HepG2 (cell line): ENCODE measurements at regions not wholly inside any gene's neighbourhood (a gene's known extent, or its start where the extent isn't known, plus 50 kb on each side); places are given as distances from the start of the nearest gene placed in this dataset.
A peak's percentile ranks its signal among the peaks of the same experiment; 100 is the strongest.

Experiments used
- AHR ChIP-seq: IDR thresholded peaks from 2 replicates; pipeline ENCODE4 v1.6.1; 2018; ENCODE audit warnings: missing genetic modification reagents, missing compliant biosample characterization
- FOXA1 ChIP-seq, 2 experiments: fragments of 450-650 bp in 1 of 2; sonication (generic) in 1 of 2; formaldehyde crosslinking in 1 of 2; IDR thresholded peaks; 2 replicates each; pipeline versions ENCODE4 v1.4.0 to v1.6.1; 2016 to 2020; ENCODE audit warnings: missing genetic modification reagents in 1 of 2
- JARID2 ChIP-seq: sonication (generic); formaldehyde crosslinking; IDR thresholded peaks from 2 replicates; pipeline ENCODE4 v1.8.1; 2023; ENCODE audit warnings: missing genetic modification reagents, inconsistent platforms; ENCODE audit not compliant: insufficient replicate concordance
- KLF16 ChIP-seq, 2 experiments: sonication (generic) in 1 of 2; formaldehyde crosslinking in 1 of 2; IDR thresholded peaks; 2 replicates each; pipeline versions ENCODE4 v1.6.1 to v1.8.0; 2016 to 2023; ENCODE audit warnings: missing genetic modification reagents in 2 of 2, missing compliant biosample characterization in 1 of 2
- KLF9 ChIP-seq: IDR thresholded peaks from 2 replicates; pipeline ENCODE4 v1.6.1; 2016; ENCODE audit warnings: low read depth
- PRMT3 ChIP-seq: sonication (generic); formaldehyde crosslinking; IDR thresholded peaks from 2 replicates; pipeline ENCODE4 v1.8.1; 2022; ENCODE audit warnings: low read depth, mild to moderate bottlenecking, moderate library complexity, missing genetic modification reagents, borderline replicate concordance
- TBX3 ChIP-seq: fragments of 450-650 bp; IDR thresholded peaks from 2 replicates; pipeline ENCODE4 v1.6.1; 2017; ENCODE audit warnings: antibody characterized with exemption, mild to moderate bottlenecking, inconsistent platforms, borderline replicate concordance
- TSC22D2 ChIP-seq: sonication (generic); formaldehyde crosslinking; IDR thresholded peaks from 2 replicates; pipeline ENCODE4 v1.5.1; 2020; ENCODE audit warnings: missing genetic modification reagents, mild to moderate bottlenecking, borderline replicate concordance
- XBP1 ChIP-seq: sonication (generic); formaldehyde crosslinking; IDR thresholded peaks from 2 replicates; pipeline ENCODE4 v1.5.0; 2020; ENCODE audit warnings: missing genetic modification reagents
- ZFP37 ChIP-seq: sonication (generic); formaldehyde crosslinking; IDR thresholded peaks from 2 replicates; pipeline ENCODE4 v1.4.0; 2020; ENCODE audit warnings: missing genetic modification reagents, borderline replicate concordance
- ZNF207 ChIP-seq: fragments of 450-650 bp; IDR thresholded peaks from 2 replicates; pipeline ENCODE4 v1.6.1; 2016; ENCODE audit warnings: antibody characterized with exemption, borderline replicate concordance
- ZNF251 ChIP-seq: sonication (generic); formaldehyde crosslinking; IDR thresholded peaks from 2 replicates; pipeline ENCODE4 v1.9.0; 2021; ENCODE audit warnings: mild to moderate bottlenecking, missing genetic modification reagents
- ZNF7 ChIP-seq: IDR thresholded peaks from 2 replicates; pipeline ENCODE4 v1.6.1; 2016; ENCODE audit warnings: missing biosample characterization, missing genetic modification reagents
- TF ChIP-seq, protein P1 (sequence below): sonication (generic); formaldehyde crosslinking; IDR thresholded peaks from 2 replicates; pipeline ENCODE4 v1.8.1; 2023; ENCODE audit warnings: mild to moderate bottlenecking, moderate library complexity, missing genetic modification reagents

DNA sequence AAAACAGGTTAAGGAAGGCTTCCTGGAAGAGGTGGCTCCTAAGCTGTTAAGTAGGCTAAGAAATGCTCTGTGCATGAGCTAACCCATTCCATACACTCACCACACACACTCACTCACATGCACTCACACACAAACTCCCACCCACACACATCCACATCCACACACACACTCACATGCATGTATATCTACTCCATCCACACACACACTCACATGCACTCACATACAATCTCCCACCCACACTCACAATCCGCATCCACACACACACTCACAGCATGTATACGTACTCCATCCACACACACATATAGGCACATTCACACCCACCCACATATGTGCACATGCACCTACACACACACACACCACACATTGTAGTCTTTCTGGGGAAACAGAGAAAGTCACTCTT is 89.3 kb upstream of the HNF1B start (continued):
- TF ChIP-seq PRMT3 (CRISPR knock-in tag) (no peak), ZFP37 (CRISPR knock-in tag) (no peak), ZNF207 (no peak), ZNF251 (CRISPR knock-in tag) (no peak), JARID2 (CRISPR knock-in tag) (no peak), KLF9 (CRISPR knock-in tag) (no peak), ZNF7 (CRISPR knock-in tag) (no peak), KLF16 (CRISPR knock-in tag; IDR thresholded peaks at IDR 0.05) (no peak), XBP1 (CRISPR knock-in tag) (no peak), FOXA1 (IDR thresholded peaks at IDR 0.05) (0 out of 2 replicates have a peak, but pooled peaks have one; percentile 7), FOXA1 (CRISPR knock-in tag; IDR thresholded peaks at IDR 0.05) (no peak), AHR (CRISPR knock-in tag) (no peak), TSC22D2 (CRISPR knock-in tag) (no peak), TBX3 (peak; percentile 30; the same call in 1 of the 2 replicates)
- TF ChIP-seq, protein P1, sequence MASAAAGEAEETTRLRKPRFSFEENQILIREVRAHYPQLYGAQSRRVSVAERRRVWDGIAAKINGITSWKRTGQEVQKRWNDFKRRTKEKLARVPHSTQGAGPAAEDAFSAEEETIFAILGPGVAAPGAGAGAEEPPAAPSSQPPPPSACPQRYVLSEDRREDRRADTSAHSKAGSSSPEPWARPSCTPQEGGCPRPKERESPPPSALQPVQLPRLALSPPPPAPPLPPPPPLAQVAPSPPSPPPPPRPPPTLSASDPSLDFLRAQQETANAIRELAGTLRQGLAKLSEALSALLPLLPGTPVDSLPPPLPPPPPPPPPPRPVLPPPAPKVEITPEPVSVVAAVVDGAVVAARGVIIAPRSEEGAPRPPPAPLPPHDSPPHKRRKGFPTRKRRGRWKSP (CRISPR knock-in tag) = no peak
